Epithelial cell of prostate (primary cell): ENCODE measurements at regions not wholly inside any gene's neighbourhood (a gene's known extent, or its start where the extent isn't known, plus 50 kb on each side); places are given as distances from the start of the nearest gene placed in this dataset.

Experiments used
- DNase-seq: peaks from one replicate; pipeline ENCODE4 v3.0.0-alpha.2; 2011; ENCODE audit warnings: low read depth, low spot score
- H3K27ac ChIP-seq: fragments of 450-650 bp; 2 replicates; pipeline ENCODE4 v1.5.1; 2017; ENCODE audit warnings: mild to moderate bottlenecking

DNA sequence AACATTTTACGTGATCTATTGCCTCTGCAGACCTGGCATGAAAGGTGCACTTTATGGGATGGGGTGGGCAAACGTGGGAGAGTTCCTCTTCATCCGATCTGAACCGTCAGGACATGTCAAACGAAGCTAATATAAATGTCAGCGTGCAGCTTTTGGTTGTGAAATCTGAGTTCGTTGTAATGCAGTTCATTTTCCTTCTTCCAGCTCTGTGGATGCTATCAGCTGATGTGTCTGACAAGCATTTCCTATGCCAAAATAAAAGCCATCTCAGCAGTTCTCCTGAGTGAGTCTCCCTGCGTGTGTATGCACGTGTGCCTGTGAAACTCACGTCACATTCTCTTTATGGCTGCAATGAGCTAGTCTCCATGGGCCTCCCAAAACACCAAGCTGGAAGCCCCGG is 512.3 kb downstream of the MCTP2 start:
- peak; percentile 36 for DNase-seq
- no peak overlapping the region for H3K27ac ChIP-seq

DNA sequence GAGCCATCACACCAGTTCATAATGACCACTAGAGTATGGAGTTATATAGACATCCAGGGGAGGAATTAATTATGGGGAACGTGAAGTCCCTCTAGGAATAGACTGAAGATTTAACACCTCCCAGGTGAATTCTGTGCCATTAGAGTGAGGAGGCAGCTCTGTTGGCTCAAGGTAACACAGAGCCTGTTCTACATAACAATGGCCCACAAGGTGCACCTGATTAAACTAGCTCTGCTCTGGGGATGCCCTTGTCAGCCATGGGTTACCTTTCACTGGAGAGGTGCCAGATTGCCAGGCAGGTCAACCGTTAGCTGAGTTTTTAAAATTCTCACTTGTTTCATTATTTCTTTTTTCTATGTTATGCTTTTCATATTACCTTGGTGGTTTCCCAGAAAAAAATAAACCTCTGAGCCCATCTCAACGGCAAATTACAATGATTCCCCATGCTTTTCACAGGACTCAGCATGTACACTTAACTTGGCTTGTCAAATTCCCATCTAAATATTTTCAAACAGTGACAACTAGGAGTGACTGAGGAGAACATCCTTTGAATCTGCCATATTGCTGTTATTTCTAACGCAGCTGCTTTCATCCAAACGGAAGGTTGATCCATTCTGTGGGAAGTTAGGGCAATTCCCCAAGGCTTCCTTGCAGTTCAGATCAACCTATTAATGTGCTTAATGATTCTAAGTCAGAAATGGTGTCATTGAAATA is 512.9 kb downstream of the MCTP2 start:
- DNase-seq: no peak
- H3K27ac ChIP-seq: no peak overlapping the region

DNA sequence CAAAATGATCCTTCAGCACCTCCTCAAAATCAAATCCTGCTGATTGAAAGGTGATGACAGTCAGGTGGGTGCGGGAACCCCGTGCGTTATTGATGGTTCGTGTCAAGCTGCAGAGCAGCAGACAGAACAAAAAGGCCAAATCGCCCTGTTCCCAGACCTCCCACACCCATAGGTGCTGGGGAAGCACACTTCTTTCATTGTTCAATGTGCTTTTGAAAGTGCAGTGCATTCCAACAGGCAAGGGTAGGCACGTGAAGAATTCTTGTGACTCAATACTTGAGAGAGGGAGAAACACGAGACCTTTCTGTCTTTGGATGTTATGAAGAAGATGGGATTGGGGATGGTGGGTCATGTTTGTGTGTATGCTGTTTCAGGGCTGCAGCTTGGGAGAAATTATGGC is 514.0 kb downstream of the MCTP2 start:
- no peak overlapping the region for H3K27ac ChIP-seq
- no peak for DNase-seq

DNA sequence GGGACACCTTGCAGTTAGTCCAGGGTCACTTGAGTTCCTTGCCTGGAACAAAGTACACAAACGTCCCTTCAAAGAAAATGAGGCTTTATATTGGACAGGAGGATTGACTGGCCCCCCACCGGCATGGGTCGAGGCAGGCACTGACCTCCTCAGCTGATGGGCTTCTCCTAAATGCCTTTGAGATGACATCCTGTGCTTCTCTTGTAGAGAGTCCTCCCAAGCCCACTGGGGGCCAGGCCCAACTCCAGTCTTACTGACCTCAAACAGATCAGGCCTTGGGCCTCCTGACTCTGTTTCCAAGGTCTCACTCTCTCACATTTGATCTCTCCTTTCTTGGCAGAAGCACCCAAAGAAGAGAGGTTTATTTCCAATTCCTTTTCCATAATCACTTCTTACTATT is 516.1 kb downstream of the MCTP2 start:
- DNase-seq: no peak
- no peak overlapping the region for H3K27ac ChIP-seq

DNA sequence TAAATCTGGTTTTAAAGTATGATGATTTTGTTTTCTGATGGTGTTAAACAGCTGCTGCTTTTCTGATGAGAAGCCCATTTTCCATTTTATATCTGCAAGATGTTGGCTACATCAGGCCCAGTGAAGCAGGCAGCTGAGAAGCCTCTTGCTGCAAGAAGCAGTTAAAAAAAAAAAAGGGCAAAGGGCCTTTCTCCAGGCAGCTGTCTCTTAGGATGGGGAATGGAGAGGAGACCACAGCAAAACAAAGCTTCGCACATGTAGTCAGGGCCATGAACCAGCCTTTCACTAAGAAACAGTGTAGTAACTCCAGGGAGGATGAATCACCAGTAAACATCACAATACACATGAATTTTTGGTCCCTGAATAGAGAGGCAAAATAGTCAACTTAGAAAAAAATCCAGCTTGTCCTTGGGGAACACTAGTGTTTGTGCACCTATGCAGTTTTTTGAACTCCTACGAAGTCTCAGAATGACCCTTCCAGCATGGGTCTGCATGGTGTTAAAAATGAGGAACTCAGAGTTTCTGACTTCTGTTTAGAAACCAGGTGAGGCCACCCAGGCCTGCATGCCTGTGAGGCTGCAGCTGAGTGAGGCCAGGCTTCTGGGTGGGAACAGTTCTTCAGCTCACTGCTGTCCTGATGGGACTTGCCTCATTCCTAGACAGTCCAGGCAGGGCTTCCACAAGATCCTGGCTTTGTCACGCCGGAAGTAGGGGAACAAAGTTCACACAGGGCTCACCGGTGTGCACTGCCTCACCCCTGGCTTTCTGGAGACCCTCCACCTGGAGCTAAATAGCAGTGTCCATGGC is 518.7 kb downstream of the MCTP2 start:
- no peak overlapping the region for H3K27ac ChIP-seq
- no peak for DNase-seq

DNA sequence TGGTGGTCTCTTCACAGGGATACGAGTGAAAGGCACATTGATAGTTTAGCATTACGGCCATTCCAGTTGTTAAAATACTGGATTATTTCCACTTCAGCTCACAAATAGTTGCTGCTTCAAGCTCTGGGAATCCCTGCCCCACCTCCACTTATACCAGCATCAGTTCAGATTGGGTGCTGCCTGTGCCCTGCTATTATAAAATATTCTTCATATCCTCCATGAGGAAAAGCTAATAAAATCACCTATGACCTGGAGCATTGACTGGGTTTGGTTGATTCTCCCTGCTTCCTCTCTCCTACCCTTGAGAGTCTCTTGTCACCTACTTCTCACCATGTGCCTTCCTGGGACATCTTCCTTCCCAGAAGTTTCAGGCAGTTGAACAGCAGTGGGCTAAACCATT is 529.0 kb downstream of the MCTP2 start:
- H3K27ac ChIP-seq: no peak overlapping the region
- no peak for DNase-seq

DNA sequence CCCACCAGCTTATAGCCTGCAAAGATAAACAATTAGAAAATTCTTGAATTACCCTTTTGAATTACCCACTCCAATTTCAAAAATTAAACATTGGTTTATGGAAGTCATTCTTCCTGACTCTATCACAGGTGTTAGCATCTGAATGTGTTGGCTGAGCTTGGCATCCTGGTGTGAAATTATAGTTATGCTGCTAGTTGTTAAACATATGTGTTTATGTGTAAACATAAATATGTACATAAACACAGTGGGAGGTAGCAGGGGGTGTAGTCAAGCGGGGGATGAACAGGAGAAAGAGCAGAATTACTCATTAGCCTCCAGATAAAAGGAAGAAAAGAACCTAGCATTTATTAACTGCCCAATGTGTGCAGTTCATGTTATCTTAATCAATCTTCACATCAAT is 530.2 kb downstream of the MCTP2 start:
- DNase-seq: no peak
- H3K27ac ChIP-seq: no peak overlapping the region

DNA sequence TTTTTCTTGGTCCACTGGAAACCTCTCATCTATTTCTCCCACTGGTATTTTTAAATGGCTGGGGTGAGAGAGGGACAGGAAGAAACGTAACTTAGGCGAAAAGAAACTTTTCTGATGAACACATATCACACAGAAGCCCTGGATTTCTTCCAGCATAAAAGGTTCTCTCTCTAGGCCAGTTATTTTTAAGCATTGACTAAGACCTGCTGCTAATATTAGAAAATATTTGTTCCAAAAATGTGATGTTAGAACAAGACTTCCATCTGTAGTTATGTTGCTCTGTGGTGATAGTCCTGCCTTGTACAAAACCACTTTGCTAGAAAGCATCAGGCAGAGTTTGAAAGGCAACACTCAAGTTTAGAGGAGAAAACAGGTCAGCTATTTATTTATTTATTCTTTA is 537.7 kb downstream of the MCTP2 start:
- no peak for DNase-seq
- H3K27ac ChIP-seq: no peak overlapping the region

DNA sequence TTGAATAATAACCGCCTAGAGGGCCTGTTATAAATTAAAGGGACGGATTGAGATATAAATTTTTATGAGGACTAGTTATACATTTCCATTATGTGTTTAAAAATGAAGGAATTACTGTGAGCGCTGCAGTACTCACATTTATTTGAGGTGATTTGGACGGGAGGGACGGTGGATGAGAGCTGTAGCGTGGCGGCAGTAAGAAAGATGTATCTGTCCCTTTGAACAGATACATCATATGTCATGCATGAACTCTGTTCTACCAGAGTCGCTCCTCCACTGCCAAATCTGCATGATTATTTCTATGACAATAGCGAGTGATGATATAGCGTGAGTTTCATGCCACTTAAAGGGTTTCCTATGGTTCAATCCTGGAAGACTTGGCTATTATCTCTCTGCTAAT is 538.8 kb downstream of the MCTP2 start:
- no peak overlapping the region for H3K27ac ChIP-seq
- DNase-seq: no peak

DNA sequence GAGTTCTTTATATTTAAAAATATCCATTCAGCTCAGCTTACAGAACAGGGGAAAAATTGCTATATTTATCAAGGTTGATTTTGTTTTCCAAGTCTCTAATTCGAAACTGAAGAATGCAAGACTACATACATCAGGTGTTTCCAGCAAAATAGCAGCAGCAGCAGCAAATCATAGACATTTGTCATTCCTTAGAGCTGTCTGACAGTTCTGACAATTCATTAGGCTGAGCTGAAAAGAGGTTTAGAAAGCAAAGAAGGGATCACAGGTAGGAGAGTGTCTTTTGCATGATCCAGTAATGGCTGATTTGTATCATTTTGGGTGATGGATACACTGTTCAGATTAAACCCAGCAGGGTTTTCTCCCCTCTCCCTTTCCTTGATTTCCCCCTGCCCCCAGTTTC is 545.7 kb downstream of the MCTP2 start:
- H3K27ac ChIP-seq: no peak overlapping the region
- DNase-seq: no peak

DNA sequence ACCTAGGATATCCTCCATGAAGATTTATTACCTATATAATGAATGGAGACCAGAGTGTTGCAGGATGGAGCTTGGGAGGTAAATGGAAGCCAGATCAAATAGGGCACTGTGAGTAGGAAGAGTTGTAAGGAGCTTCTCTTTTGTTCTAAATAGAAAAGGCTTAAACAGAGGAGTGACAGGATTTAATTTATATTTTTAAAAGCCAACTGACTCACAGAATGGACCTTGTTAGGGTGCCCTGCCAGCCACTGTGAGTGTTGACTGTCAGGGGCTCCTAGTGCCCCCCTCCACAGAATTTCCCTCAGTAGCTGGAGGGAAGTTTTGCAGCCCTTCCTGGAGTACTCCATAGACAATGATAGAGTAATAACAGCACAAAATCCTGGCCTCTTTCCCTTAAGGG is 547.5 kb downstream of the MCTP2 start:
- no peak overlapping the region for H3K27ac ChIP-seq
- DNase-seq: no peak

DNA sequence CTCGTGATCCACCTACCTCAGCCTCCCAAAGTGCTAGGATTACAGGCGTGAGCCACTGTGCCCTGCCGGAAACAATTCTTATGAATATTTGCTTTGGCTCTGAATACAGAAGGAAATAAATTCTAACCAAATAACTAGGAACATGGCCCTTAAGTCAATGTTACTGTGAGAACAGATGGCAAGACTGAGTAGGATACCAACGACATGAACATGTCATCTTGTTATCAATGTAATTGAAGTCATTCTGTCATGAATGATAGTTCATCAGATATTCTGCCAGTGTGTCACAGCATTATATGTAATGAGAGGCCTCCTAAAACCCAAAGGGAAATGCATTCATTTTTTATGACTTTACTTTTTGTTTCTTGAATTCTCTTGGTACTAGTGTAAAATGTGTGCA is 548.8 kb downstream of the MCTP2 start:
- DNase-seq: no peak
- no peak overlapping the region for H3K27ac ChIP-seq

DNA sequence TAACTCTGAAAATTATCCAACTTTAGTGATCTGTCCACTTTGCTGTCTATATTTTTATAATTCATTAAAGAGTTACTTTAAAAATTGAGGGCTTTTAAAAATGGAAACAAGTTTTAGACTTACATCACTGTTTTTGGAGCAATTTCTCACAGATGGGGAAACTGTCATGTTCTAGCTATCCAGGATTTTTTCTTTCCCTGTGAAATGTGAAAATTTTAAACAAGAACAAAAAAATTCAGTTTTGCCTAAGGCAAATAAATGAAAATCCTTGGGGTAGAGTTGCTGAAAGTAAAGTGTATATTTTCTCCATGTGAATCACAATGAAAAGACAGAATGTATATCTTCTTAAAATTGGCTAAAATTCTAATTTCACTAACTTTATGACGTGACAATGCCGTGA is 553.7 kb downstream of the MCTP2 start:
- DNase-seq: no peak
- no peak overlapping the region for H3K27ac ChIP-seq

DNA sequence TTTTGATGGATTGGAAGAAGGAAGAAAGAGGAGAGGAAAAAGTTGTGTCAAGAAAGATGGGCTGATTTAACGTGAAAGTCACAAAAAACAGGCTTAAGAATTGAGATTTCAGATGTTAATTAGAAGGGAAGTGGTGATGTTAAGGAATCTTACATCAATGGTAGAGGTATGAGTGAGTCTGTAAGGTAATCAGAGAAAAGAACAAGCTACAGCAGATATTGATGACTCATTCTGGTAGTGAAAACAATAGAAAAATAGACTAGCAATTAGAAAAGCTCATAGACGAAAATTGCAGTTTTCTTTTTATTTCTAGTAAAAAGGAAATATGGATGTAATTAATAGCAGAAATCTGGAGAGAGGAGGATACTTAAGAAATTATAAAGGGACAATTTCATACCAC is 559.6 kb downstream of the MCTP2 start:
- H3K27ac ChIP-seq: peak overlapping the region; percentile 60
- DNase-seq: peak; percentile 26

DNA sequence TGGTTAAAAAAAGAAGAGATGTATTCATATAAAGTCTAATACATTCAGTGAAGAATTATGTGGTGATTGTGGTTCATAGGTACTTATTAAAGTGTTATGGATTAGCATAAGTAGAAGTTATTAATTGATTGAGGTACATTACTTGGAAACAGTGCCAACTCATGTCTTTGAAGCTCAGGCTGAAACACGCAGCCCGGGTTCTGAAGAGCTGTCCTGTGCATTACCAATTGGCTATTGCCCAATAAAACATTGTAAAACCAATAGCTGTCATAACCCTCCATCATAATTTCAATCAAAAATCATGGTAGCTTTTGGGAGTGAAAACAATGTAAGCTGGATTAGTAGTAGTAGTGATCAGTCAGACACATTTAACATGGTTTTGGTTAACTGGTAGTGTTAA is 560.1 kb downstream of the MCTP2 start:
- H3K27ac ChIP-seq: peak overlapping the region; percentile 60
- DNase-seq: no peak

DNA sequence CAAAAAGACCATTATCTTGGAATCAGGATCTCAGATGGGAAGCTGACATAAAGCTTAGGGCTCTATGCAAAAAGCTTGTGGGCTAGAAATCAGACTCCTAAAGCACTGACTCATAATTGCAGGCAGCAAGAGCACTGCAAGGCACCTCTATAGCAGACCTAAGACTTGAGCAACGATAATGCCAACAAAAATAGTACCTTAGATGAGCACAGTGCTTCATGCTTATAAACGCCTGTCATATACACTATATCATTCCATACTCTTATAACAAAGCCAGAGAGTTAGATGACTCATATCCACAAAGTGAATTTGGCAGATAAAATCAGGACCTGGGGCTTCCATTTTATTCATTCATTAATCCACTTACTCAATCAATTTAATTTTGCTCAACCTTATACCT is 560.8 kb downstream of the MCTP2 start:
- peak; percentile 87 for DNase-seq
- peak overlapping the region; percentile 60 for H3K27ac ChIP-seq

DNA sequence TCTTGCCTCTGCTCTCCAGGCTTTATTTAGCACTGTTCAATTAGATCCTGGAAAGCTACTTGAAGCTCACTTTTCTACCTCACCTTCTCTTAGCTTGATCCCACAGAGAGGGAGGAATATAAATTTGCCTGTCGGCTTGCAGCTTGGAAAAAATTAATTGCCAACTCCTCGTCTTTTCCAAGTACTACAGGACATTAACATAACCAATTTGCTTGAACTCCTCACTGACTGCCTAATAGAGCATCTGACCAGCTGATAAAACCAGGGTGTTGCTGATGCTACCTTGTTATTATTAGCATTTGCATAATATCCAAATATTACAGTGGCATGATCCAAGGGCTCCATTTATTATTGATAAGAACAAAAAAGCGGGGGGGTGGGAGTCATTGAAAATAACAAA is 561.8 kb downstream of the MCTP2 start:
- no peak for DNase-seq
- no peak overlapping the region for H3K27ac ChIP-seq

DNA sequence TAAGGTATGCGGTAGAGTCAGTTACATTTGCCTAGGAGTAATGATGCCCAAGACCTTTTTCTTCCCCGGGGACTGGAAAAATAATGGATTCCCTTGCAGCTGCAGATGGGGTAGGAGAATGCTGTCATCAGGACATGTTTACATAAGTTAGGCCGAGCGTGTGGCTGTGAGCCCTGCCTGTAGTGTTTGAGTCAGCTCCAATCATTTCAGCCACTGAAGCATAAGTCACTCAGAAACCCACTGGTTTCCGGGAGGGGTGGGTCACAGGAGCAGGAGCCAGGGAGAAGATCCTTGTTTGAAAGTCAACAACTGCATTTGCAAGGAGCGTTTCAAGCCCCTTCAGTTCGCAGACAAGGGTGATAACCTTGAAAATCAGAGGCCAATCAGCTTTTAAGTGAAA is 562.3 kb downstream of the MCTP2 start:
- H3K27ac ChIP-seq: no peak overlapping the region
- peak; percentile 52 for DNase-seq

DNA sequence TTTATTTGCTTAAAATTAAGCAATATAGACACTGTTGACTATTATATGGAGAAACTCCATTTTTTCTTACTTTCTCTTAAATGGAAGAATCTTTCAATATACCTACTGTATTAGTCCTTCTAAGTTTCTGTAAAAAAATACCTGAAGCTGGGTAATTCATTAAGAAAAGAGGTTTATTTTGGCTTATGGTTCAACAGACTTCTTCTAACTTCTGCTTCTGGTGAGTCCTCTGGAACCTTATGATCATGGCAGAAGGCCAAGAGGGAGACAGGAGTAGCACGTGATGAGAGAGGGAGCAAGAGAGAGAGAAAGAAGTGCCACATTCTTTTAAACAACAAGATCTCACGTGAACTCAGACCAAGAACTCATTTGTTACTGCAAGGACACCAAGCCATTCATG is 573.3 kb downstream of the MCTP2 start:
- H3K27ac ChIP-seq: no peak overlapping the region
- no peak for DNase-seq

DNA sequence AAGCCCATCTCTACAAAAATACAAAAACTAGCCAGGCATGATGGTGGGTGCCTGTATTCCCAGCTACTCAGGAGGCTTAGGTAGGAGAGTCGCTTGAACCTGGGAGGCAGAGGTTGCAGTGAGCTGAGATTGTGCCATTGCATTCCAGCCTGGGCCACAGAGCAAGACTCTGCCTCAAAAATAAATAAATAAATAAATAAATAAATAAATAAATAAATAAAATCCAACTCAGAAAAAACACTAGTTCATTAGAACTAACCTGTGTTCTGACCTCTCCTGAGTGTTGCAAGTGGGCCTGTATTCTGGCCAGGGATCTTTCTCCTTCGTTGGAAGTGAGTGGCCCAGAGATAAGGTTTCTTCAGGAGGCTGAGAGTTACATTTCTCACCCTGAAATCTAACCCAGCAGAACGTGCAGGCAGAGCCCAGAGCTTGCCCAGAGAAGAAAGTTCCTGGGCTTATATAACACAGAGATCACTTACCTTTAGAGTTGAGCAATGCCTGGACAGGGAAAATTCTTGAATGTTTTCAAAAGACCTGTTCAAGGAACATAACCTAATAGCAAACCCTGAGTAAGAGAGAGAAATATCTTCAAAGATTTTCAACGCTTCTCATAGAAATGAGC is 583.9 kb downstream of the MCTP2 start:
- DNase-seq: no peak
- no peak overlapping the region for H3K27ac ChIP-seq

DNA sequence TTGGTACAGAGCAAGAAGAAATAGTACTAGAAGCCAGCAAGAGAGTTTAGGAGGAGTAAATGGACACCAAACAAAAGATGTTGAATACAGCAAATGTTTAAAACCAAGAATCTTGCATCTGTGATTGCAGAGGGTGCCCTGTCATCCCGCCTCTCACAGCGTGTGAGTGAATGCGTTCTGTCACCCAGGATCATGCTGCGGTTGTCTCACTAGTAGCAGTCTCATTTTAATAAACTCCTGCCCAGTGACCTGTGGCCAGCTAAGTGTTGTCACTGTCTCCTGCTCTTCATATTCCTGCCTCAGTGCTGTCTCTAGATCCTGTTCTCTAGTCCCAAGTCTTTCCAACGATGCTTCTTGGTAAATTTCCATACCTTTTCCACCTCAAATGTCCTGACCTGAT is 584.6 kb downstream of the MCTP2 start:
- no peak for DNase-seq
- no peak overlapping the region for H3K27ac ChIP-seq
